ENCODE measurements at regions not wholly inside any gene's neighbourhood (a gene's known extent, or its start where the extent isn't known, plus 50 kb on each side); places are given as distances from the start of the nearest gene placed in this dataset.

DNA sequence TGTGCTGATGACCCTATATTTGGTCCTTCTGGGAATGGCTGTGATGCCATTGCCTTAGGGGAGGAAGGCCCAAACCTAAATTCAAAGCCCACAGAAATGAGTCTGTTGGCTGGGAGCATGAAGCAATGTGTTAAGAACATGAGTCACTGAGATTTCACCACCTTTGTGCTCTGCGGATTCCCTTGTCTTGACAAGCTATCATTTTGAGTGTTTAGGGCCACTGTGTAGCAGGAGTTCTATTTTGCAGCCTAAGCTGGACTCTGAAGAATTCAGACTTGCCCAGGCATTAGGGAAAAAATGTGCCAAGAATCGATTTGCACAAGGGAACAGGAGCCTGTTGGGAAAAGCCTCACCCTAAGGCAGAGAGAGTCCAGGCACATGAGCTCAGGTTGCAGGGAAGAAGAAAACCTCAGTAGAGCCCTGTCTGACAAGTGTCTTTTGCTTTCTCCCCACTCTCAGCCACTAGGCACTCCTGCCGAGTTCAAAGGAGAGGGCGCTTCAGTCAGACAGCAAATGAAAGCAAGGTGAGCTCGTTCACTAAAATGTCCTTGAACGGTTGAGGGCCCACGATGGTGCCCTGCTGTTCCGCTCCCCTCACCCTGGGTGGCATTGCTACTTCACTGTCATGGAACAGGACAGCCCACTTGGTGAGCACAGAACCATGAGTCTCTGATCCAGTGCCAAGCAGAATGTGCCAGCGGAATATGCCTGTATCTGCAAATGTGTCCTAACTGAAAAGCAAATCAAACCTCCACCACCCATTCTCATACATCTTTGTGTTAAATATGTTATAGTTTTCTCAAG is 93.6 kb downstream of the PRLHR start:
- no peak for DNase-seq (ENCODE audit: low read depth in 1 of 2, low spot score in 1 of 2)

DNA sequence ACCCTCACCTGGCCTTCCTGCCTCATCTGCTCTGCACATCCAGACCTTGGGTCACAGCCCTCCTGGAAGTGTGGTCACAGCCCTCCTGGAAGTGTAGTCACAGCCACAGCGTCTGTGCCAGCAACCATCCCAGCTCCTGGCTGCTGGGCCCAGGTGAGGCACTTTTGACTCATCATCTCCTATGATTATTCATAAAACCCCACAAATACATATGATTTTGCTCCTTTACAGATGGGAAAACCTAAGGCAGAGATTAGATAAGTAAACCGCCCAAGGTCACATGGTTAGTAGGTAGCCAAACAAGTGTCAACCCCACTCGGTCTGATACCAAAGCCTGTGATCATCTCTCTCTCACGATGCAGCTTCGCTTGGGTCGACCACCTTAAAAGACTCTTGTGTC is 94.3 kb downstream of the PRLHR start:
- no peak for DNase-seq (ENCODE audit: low read depth in 1 of 2, low spot score in 1 of 2)

DNA sequence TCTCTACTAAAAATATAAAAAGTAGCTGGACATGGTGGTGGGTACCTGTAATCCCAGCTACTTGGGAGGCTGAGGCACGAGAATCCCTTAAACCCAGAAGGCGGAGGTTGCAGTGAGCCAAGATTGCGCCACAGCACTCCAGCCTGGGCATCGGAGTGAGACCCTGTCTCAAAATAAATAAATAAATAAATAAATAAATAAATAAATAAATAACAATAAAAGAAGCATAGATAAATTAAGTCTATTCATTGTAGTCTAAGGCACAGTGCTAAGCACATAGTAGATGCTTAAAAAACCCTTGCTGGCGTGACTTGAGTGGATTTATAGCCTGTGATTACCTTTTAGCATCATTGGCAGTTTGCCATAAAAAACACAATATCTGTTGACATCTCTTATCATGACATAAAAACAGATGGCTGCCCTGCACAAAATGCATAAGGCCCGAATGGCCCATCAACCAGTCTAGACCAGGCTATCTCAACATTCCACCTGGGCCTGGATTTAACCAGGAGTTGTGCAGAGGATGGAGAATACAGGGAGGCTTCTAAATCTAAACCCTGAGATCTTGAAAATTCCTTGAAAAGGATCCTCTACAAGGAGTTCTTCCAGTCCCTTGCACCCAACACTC is 94.9 kb downstream of the PRLHR start:
- DNase-seq (ENCODE audit: low read depth in 1 of 2, low spot score in 1 of 2): no peak

DNA sequence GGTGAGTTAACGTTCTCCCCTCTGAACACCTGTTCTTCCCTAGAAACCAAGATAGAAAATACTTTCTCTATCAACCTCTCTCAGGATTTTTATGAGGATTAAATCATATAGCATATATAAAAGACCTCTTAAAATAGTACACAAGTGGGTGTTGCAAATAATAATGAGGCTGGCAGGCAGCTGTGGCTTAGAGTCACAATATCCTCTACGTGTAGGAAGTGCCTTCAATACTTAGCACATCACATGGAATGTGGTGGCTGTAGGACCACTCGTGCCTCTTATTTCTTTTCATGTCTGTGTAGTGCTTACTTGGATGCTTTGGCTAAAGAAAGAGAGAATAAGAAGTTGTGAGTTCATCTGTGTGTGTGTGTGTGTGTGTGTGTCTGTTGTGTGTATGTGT is 96.3 kb downstream of the PRLHR start:
- DNase-seq (ENCODE audit: low read depth in 1 of 2, low spot score in 1 of 2): no peak

DNA sequence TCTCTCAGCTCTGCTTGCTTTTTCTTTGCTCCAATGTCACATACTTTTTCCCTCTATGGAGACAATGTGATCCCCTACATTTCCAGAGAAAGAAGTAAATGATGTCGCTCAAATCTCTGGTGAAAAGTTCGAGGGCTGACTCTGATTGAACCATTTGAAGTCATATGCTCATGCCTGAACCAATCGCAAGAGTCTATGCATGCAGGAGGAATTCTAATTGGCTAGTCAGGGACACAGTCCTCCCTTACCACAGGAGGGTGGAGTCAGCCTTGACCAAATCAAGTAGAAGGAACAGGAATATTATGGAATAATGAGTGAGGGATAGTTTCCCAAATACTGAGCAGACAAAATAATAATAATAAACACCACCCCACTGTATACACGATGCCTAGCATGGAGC is 96.8 kb downstream of the PRLHR start:
- DNase-seq (ENCODE audit: low read depth in 1 of 2, low spot score in 1 of 2): no peak

DNA sequence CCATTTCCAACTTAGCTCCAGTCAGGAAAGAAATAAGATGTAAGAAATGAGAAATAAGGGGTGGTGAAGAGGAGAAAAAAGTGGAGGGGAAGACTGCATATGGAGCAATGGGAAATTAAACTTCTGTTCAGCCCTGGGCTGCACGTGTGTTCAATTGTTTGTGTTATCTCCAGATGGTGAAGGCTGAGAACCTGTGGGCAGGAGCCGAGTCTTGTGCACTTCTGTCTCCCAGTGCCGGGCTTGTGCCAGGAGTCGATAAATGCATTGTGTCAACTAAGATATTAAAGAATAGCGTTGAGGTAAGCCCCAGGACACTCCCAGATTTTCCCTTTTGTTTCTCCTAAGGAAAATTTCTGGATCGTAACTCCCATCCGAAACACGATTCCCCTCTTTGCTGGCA is 98.2 kb downstream of the PRLHR start:
- no peak for DNase-seq (ENCODE audit: low read depth in 1 of 2, low spot score in 1 of 2)

DNA sequence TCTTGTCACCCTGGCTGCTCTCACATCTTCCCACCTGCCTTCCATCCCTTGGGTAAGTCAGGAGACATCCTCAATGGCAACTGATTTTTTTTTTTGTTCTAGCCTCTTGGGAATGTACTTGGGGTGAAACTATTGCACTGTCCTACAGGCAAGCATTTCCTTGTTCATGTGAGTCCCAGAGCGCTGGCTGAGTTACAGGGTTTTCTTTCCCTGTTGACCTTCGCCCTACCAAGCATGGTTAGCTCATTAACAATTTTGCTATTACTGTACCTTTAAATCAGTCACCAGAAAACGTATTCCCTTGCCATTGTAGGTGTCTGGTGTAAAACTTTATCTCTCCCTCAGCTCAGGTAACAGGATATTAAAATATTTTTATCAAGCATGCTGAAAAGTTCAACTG is 98.9 kb downstream of the PRLHR start:
- DNase-seq (ENCODE audit: low read depth in 1 of 2, low spot score in 1 of 2): no peak

DNA sequence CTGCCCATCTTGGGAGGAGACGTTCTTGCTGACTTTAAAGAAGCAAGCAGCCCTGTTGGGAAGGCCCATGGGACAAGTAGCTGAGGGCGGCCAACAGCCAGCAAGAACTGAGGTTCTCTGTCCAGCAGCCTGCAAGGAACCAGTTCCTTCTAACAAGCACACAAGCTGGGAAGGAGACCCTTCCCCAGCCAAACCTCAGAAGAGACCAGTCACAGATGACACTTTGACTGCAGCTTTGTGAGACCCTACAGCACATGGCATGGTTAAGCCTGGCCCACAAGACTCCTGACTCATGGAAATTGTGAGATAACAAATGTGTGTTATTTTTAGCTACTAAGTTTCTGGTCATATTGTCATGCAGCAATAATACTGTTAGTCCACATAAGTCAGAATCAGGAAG is 99.9 kb downstream of the PRLHR start:
- no peak for DNase-seq (ENCODE audit: low read depth in 1 of 2, low spot score in 1 of 2)

DNA sequence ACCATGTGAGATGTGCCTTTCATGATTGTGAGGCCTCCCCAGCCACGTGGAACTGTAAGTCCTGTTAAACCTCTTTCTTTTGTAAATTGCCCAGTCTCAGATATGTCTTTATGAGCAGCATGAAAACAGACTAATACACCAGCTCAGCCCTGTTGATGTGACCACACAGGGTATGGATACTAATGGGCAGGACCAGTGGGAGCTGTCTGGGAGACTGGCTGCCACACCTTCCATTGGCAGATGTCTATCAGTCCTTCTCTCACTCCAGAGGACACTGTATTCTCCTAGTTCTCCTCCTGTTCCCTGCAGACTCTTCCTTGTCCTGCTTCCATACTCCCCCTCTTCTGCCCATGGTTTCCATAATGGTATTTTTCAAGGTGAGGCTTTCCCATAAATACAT is 104.4 kb downstream of the PRLHR start:
- DNase-seq (ENCODE audit: low read depth in 1 of 2, low spot score in 1 of 2): no peak

DNA sequence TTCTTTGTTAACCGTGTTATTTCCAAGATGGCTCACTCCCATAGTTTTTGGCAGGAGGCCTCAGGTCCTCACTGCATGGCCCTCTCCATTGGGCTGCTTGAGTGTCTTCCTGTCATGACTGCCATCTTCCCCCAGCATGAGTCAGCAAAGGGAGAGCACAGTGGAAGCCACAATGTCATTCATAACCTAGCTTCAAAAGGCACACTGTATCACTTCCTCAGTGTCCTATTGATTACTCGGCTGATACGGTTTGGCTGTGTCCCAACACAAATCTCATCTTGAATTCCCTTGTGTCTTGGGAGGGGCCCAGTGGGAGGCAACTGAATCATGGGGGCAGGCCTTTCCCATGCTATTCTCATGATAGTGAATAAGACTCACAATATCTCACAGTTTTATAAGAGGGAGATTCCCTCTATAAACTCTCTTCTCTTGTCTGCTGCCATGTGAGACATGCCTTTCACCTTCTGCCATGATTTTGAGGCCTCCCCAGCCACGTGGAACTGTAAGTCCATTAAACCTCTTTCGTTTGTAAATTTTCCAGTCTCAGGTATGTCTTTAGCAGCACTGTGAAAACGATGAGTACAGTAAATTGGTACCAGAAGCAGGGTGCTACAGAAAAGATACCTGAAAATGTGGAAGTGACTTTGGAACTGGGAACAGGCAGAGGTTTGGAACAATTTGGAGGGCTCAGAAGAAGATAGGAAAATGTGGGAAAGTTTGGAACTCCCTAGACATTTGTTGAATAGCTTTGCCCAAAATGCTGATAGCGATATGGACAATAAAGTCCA is 106.5 kb downstream of the PRLHR start:
- no peak for DNase-seq (ENCODE audit: low read depth in 1 of 2, low spot score in 1 of 2)

DNA sequence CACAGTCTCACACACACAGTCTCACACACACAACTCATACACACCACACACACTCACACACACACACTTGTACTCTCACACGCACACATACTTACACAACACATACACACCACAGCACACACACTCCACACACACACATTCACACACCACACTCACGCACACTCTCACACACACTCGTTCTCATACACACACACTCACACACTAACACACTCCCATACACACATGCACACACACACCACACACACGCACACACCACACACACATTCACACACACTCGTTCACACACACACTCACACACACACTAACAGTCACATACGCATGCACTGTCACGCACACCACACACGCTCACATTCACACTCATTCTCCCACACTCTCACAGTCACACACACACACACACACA is 109.8 kb downstream of the PRLHR start:
- DNase-seq (ENCODE audit: low read depth in 1 of 2, low spot score in 1 of 2): no peak

DNA sequence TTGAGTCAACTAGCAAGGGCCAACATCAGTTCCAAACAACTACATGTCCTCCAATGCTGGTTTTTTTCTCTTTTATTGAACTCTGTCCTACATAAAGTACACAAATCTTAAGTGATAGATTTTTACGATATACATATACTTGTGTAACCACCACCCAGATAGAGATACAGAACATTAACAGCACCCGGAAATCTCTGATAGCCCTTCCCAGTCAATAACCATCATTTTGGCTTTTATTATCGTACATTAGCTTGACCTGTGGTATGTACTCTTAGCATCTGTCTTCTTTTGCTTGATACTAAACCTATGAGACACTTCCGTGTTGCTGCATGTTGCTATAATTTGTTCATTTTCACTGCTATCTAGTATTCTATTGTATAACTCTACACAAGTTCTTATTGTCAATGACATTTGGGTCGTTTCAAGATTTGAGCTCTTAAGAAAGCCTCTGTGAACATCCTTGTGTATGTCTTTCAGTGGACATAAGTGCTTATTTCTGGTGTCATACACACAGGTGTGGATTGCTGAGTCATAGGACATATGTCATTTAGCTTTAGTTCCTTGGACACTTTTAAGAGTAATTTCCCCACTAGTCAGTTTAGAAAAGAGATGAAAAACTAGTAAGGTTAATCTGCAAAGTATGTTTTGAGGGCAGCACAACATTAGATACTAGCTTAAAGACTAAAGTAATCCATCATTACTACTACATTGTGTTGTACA is 111.1 kb downstream of the PRLHR start:
- no peak for DNase-seq (ENCODE audit: low read depth in 1 of 2, low spot score in 1 of 2)

DNA sequence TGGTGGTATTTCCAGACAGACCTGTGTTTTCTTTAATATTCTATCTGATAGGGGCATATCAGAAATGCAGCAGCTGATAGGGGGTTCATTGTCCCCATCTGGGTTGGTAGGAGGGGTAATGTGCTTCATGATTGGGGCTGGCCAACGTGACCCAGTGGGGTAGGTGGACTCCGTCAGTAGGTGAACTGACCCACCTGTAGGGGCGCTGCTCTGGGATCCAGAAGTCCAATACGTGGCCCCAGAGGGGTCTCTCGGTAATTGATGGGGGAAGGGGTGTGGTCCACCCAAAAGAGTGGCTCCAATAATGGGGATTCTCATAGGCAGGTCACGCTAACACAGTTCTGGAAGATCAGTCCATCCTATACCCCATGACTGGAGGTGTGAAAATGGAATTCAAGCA is 112.0 kb downstream of the PRLHR start:
- DNase-seq (ENCODE audit: low read depth in 1 of 2, low spot score in 1 of 2): no peak

DNA sequence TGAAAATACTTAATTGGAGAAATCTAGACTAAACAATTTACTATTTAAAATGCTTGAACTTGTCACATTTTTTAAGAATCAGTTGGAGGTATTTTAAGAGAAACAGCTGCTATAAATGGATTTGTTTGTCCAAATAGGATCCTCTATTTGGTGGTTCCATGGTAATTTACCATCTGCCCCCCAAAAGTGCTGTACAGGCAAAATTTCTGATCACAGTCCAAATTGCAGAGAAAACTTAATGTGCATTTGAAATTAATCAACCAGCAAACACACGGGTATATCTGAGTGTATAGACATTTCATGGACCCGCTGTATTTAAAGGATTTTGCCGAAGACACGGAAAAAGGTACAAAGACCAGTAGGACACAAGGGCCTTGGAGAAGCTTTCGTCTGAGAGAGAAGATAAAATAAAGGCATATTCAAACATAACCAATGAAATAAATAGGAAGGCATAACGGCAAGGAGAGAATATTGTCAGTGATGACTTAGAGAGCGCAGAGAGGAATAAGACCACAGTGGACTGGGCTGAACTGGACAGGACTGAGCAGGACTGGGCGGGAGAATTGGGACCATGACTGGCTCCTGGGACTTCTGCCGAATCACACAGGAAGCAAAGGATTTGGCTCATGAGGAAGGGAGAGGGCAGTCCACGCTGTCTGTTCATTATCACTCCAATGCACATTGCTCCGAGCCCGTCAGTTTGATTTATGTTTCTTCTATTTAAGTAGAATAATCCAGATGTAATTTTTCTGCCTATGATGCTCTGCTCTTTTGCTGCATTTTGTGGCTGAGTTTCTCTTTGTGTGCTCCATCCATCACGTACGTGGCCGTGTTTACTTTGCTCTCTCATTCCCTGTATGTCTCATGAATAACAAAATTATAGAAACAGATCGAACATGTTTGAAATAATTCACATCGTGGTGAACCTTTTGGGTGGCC is 112.8 kb downstream of the PRLHR start:
- no peak for DNase-seq (ENCODE audit: low read depth in 1 of 2, low spot score in 1 of 2)

DNA sequence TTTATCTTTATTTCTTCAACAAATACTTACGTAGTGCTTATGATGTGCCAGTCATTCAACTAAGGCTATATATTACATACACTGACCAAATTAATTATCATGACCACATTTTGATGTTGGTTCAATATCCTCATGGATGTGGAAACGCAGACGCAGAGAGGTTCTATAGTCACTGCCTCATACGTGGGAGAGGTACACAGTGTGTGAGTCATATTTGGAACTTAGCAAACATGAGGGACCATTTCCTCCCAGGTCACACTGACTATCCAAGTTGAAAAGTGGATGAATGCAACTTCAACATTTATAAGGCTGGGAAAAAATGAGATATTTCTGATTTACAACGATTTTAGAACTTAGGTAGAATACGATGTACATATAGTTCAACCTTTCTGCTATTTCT is 113.6 kb downstream of the PRLHR start:
- DNase-seq (ENCODE audit: low read depth in 1 of 2, low spot score in 1 of 2): no peak

DNA sequence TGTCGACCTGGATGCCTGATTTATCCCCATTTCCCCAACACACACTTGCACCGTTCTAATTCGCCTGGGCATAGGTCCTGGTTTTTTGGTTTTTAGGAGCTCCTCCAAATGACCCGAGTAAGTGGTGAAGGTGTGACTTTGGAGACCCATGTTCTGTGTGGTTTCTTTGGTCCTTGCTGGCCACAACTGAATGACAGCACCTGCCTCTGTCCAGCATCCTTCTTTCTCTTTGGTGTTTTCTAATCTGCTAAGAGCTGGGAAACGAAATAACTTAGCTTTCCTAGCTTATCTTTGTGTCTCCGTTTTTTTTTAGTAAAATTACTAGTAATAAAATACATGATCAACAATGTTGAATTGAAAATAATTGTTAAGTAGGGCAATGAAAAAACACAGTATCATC is 120.2 kb downstream of the PRLHR start:
- DNase-seq (ENCODE audit: low read depth in 1 of 2, low spot score in 1 of 2): no peak

DNA sequence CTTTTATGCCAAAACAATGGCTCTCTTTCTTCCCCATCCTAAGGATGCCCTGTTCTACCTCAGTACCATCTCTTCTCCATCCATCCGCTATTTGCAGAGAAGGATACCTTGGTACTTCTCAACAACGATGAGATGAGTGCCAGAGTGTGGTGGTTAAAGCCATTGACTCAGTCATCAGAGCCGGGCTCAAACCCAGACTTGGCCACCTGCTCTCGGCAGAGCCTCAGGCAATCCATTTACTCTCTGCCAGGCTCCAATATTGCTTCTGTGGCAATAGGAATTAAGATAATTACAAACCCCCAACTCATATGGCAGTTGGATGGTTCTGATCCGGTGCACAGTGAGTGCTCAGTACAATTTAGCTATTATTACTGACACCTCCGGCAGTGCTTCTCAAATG is 121.3 kb downstream of the PRLHR start:
- DNase-seq (ENCODE audit: low read depth in 1 of 2, low spot score in 1 of 2): no peak

DNA sequence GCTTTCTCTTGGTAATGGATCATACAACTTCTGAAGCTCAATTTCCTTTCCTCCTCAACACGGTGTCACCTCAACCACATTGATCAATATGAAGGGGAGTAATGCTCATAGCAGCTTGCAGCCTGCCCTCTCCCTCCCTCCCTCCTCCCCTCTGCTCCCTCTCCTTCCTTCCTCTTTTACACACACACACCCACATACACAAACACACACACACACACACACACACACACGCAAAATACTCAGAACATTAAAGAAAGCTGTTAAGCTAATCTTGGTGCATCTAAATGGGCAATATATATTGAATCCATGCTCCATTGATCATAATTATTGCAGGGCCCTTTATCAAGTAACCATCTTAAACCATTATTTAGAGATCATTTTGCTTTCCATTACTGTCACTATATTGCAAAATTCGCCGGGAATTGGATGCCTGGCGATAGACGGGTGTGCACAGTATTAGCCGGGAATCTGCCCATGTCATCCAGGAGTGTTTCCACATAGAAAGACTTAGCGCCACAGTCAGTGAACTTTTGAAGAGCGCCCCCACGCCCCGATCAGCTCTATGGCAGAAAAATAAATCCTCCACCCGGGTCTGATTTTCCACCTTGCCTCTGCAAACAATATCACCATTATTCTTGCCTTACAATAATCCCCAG is 122.0 kb downstream of the PRLHR start:
- no peak for DNase-seq (ENCODE audit: low read depth in 1 of 2, low spot score in 1 of 2)

DNA sequence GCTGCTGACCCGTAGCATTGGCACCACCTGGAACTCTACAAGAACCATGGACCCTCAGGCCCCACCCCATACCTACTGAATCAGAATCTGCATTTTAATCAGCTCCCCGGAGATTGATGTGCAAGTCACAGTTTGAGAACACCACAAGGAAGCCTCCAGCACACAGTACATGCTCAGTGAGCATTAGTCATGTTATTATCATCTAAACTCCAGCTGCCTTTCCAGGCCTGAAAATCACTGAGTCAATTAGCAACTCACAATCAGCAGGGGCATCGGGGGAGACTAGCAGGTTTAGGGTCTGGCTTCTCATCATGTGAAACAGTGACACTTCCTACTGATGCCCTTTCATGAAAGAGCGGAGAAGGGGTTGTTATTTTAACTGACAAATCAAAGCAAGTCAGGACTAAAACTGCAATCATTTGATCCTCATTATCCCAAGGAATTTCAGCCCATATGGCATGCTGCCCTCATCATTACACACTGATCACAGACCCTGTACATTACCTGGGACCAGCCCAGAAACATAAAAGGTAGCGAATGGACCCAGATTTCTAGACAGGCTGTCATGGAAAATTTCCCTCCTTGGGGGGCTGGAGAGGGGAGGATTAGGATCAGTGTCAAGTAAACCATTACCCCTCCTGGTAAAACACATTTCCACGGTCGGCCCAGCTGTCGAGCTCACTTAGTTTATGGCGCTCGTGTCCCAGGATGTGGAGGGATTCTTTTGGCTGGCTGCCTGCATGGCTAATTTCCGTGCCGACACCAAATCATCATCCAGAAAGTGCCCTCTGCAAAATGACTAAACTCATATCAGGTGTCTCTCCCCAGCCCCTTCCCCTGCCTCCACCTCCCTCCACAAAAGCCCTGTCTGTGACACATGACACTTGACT is 122.8 kb downstream of the PRLHR start:
- no peak for DNase-seq (ENCODE audit: low read depth in 1 of 2, low spot score in 1 of 2)
